Hippocampal formation (tissue), 2 donors: ENCODE measurements at regions not wholly inside any gene's neighbourhood (a gene's known extent, or its start where the extent isn't known, plus 50 kb on each side); places are given as distances from the start of the nearest gene placed in this dataset.

ENCODE experiments used
- DNase-seq, 2 donors: peaks; one replicate each; lab custom pipeline; 2025; lab: John Stamatoyannopoulos, UW

DNA sequence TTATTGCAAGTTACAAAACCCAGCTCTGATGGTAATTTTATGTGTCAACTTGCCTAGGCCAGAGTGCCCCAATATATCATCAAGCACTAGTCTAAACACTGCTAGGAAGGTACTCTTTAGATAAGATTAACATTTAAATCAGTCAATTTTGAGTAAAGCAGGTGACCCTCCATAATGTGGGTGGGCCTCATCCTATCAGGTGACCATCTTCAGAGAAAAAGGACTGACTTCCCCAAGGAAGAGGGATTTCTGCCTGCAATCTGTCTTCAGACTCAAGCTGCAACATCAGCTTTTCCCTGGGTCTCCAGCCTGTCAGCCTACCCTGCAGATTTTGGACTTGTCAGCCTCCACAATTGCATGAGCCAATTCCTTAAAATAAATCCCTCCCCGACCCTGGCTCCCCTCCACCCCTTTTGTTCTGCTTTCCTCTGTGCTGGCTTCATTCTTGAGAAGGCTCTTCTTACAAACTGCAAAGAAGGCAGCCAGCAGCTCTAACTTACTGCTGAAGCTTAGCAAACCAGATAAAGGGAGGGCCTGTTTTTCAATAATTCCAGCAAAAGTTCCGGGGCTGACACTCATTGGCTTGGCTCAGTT lies 56.4 kb upstream of the RUNX3 start:
- peak in 1 of 2 donors; percentile 9 for DNase-seq

DNA sequence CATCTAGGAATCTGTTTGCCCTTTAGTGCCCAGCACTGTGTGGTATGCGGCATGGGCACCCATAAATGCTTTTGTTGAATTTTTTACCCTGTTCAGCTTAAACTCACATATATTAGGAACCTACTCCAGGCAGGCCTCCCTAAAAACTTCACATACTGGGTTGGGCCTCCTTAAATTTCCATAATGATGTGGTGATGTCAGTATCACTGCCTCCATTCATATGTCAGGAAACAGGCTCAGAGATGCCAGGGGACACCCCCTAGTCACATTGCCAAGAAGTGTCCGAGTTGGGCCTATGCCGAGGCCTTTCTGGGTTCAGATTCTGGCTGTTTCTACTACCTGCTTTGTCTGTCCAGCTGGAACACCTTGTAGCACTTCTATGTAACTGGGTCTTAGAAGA lies 55.7 kb upstream of the RUNX3 start:
- DNase-seq = no peak

DNA sequence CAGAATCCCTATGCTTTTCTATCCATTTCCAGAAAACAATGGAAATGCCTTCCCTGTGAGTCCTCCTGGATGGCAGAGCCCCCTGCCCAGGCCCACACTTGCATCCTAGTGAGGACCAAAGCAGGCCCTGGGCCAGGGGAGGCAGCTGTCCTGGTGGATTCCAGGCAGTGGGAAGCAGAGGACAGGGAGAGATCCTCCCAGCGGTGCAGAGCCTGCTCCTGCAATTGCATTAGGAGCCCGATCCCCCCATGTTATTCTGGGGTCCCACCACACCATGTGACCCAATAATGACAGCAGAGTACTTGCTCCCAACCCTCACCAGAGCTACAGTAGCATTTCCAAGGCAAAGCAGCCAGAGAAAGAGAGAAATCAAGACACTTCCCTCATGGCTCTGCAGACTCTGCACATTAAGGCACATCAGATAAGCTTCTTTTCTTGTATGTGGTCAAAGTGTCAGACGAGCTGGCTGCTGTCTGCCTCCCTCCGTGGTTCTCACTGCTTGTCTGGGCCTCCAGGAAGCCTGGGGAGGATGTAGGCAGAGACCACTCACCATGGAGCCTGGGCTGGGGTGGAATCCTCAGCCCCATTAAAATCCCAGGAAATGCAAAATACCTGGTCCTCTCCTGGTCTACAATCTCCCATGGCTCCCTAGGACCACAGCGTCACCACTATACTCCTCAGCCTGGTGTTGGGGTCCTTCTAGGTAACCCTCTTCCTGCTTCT lies 54.9 kb upstream of the RUNX3 start:
- DNase-seq = no peak

DNA sequence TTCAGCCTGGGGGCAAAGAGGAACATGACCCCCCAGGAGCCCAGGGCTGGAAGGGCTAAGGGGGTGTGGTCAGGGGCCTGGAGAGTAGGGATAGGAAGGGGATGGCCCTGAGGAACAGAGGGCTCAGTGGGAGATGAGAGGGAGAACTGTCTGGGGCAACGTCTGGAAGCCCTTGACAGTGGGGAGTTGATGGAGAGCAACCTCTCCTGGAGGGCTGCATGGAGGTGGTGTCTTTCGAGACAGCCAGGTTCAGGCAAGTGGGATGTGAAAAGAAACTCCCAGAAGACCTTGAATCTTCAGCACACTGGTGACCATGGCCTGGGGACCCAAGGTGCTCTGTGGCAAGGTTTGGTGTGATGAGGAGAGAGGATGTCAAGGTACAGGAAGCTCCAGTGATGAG lies 54.2 kb upstream of the RUNX3 start:
- DNase-seq = no peak

DNA sequence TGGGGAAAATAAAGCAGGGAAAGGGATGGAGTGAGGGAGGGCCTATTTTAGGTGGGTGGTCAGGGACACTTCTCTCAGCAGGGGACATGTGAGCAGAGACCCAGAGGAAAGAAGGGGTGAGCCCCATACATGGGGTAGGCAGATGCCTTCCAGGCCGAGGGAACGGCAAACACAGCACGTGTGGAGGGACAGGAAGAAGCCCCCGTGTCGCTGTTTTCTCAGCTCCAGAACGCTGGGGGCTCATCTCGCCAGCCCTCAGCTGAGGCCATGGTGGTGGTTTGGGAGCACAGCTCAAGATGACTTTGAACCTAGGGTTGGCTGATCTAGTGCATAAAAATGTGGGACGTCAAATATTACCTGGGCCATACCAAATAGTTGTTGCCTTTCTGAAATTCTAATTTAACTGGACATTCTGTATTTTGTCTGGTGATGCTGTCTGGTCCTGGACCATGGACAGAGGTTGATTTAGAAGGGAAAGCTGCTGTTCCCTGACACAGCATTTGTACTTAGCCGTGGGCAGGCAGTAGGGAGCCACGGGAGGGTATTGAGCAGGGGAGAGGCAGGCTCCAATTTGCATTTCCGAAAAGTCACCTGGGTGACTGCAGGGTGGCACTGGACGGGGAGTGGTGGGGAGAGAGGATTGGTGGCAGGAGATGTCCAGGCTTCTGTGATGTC lies 53.1 kb upstream of the RUNX3 start:
- DNase-seq = no peak

DNA sequence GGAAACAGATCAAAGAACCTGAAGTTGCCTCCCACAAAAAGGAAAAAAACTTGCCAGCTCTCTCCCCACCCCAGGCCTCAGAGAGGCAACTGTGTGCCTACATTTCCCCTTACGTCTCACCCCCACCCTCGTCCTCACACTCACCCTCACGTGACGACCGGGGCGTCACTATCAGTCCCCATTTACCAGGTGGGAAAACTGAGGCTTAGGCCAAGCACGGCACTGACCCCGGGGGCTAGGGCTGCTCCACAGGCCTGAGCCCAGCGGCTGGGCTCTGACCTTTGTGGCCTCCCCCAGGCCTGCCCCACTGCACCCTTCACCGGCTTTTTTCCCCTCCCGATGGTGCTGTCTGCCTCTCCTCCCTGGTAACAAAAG lies 51.5 kb upstream of the RUNX3 start:
- no peak for DNase-seq

DNA sequence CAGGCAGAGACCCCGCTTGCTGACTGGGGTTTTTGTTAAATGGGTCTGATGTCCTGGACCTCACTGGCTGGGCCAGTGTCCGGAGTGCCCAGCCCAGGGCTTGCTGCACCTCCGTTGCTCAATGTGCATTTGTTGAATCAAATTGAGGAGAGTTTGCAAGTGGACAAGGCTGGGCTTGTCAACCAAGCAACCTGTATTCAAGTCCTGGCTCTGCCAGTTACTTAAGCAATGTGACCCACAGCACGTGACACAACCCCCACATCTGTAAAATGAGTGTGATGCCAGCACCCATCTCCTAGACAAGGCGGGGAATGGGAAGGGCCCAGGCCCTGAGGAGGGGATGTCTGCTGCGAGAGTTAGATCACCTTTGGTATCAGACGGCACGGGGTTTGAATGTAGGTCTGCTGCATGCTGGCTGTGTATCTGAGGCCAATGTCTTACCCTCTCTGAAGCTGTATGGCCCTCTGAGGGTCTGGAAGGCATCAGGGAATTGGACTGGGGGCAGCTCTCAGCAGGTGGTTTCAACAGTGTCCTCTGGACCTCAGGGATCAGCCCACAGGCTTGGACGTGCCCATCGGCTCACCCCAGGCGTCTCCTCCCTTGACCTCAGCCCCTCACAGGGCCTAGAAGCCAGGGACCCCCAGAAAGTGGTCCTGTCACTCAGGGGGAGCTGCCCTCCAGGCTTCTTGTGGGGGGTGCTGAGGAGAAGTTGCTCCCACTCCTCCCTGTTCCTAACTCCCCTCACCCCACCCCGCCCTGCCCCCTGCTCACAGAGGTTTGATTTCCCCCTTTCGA lies 51.0 kb upstream of the RUNX3 start:
- DNase-seq = no peak
